HG03442 (cell line): ENCODE measurements at regions not wholly inside any gene's neighbourhood (a gene's known extent, or its start where the extent isn't known, plus 50 kb on each side); places are given as distances from the start of the nearest gene placed in this dataset.
"Not testable (repeated sequence)": the region's sequence is repeated elsewhere in the genome, so short reads cannot be mapped to it uniquely, and the experiment has no call there.

Experiments
- ATAC-seq: cut with Tn5 transposase; IDR thresholded peaks from one replicate; pipeline ENCODE4 v1.9.1; 2021; ENCODE audit warnings: mild to moderate bottlenecking, moderate library complexity; ENCODE audit not compliant: unreplicated experiment

- no peak for ATAC-seq
Measured at GRCh38 chr17:77607606-77608005, 350.9 kb upstream of the TNRC6C start.

GRCh38 chr17:77608431-77608830 is 350.1 kb upstream of the TNRC6C start:
- ATAC-seq: no peak

- no peak for ATAC-seq
Measured at GRCh38 chr17:77609553-77610517, 348.7 kb upstream of the TNRC6C start.

GRCh38 chr17:77610518-77610893 is 348.0 kb upstream of the TNRC6C start:
- ATAC-seq: no peak

- ATAC-seq: no peak
Measured at GRCh38 chr17:77610972-77611521, 347.5 kb upstream of the TNRC6C start.

- no peak for ATAC-seq
Measured at GRCh38 chr17:77611791-77612502, 346.6 kb upstream of the TNRC6C start.

- no peak for ATAC-seq
Measured at GRCh38 chr17:77613218-77613617, 345.3 kb upstream of the TNRC6C start.

- no peak for ATAC-seq
Measured at GRCh38 chr17:77613627-77614026, 344.9 kb upstream of the TNRC6C start.

- ATAC-seq: no peak
Measured at GRCh38 chr17:77615703-77616253, 342.7 kb upstream of the TNRC6C start.

- no peak for ATAC-seq
Measured at GRCh38 chr17:77616254-77616731, 342.2 kb upstream of the TNRC6C start.

- no peak for ATAC-seq
Measured at GRCh38 chr17:77617516-77617915, 341.0 kb upstream of the TNRC6C start.

- ATAC-seq: no peak
Measured at GRCh38 chr17:77618173-77618572, 340.3 kb upstream of the TNRC6C start.

GRCh38 chr17:77618731-77619130 is 339.8 kb upstream of the TNRC6C start:
- ATAC-seq: no peak

- ATAC-seq: no peak
Measured at GRCh38 chr17:77619326-77619725, 339.2 kb upstream of the TNRC6C start.

- ATAC-seq: no peak
Measured at GRCh38 chr17:77619851-77620250, 338.7 kb upstream of the TNRC6C start.

- ATAC-seq: no peak
Measured at GRCh38 chr17:77620282-77620681, 338.2 kb upstream of the TNRC6C start.

- ATAC-seq: not testable (repeated sequence)
Measured at GRCh38 chr17:77622084-77622483, 336.4 kb upstream of the TNRC6C start.

- ATAC-seq: no peak
Measured at GRCh38 chr17:77622647-77623046, 335.9 kb upstream of the TNRC6C start.

- ATAC-seq: not testable (repeated sequence)
Measured at GRCh38 chr17:77623321-77623720, 335.2 kb upstream of the TNRC6C start.

GRCh38 chr17:77628035-77628434 is 330.5 kb upstream of the TNRC6C start:
- ATAC-seq: no peak

- ATAC-seq: not testable (repeated sequence)
Measured at GRCh38 chr17:77629284-77629683, 329.2 kb upstream of the TNRC6C start.
